H9 (cell line): ENCODE measurements at regions not wholly inside any gene's neighbourhood (a gene's known extent, or its start where the extent isn't known, plus 50 kb on each side); places are given as distances from the start of the nearest gene placed in this dataset.

Source experiments
- DNase-seq: peaks from one replicate; pipeline ENCODE4 v3.0.0-alpha.2; 2017
- H2AFZ ChIP-seq: one replicate; pipeline ENCODE4 v1.6.1; 2013; ENCODE audit warnings: mild to moderate bottlenecking, low read length, control low read depth, moderate library complexity
- H2AK5ac ChIP-seq: 2 replicates; pipeline ENCODE4 v1.6.1; 2013; ENCODE audit warnings: low read length, control low read depth, mixed read lengths; ENCODE audit not compliant: insufficient read length
- H2BK120ac ChIP-seq: one replicate; pipeline ENCODE4 v1.6.1; 2013; ENCODE audit warnings: low read depth, mild to moderate bottlenecking, low read length, control low read depth, inconsistent platforms; ENCODE audit not compliant: poor library complexity, severe bottlenecking
- H2BK12ac ChIP-seq: 2 replicates; pipeline ENCODE4 v1.6.1; 2013; ENCODE audit warnings: low read length, control low read depth, mixed read lengths, low read depth; ENCODE audit not compliant: insufficient read length
- H2BK15ac ChIP-seq: 2 replicates; pipeline ENCODE4 v1.6.1; 2013; ENCODE audit warnings: low read depth, low read length, control low read depth
- H2BK20ac ChIP-seq: one replicate; pipeline ENCODE4 v1.6.1; 2013; ENCODE audit warnings: low read depth, mild to moderate bottlenecking, low read length, control low read depth, inconsistent platforms; ENCODE audit not compliant: poor library complexity, severe bottlenecking
- H2BK5ac ChIP-seq: 2 replicates; pipeline ENCODE4 v1.6.1; 2013; ENCODE audit warnings: low read length, control low read depth, mixed read lengths; ENCODE audit not compliant: insufficient read length
- H3K14ac ChIP-seq: 2 replicates; pipeline ENCODE4 v1.6.1; 2013; ENCODE audit warnings: low read length, control low read depth; ENCODE audit not compliant: insufficient read depth
- H3K18ac ChIP-seq: 2 replicates; pipeline ENCODE4 v1.6.1; 2013; ENCODE audit warnings: low read depth, mild to moderate bottlenecking, mixed read lengths, low read length, control low read depth; ENCODE audit not compliant: insufficient read length
- H3K23ac ChIP-seq: 2 replicates; pipeline ENCODE4 v1.6.1; 2013; ENCODE audit warnings: low read length, control low read depth, mixed read lengths, low read depth; ENCODE audit not compliant: insufficient read length
- H3K23me2 ChIP-seq: 2 replicates; pipeline ENCODE4 v1.6.1; 2013; ENCODE audit warnings: low read depth, mild to moderate bottlenecking, mixed read lengths, low read length, control low read depth; ENCODE audit not compliant: insufficient read length, poor library complexity, severe bottlenecking
- H3K27ac ChIP-seq: 2 replicates; pipeline ENCODE4 v1.5.1; 2013; ENCODE audit warnings: low read length, control low read depth, mixed read lengths, low read depth; ENCODE audit not compliant: insufficient read length
- H3K27me3 ChIP-seq: 2 replicates; pipeline ENCODE4 v1.6.1; 2013; ENCODE audit warnings: low read length, control low read depth, inconsistent platforms; ENCODE audit not compliant: insufficient read depth
- H3K4ac ChIP-seq: 2 replicates; pipeline ENCODE4 v1.6.1; 2013; ENCODE audit warnings: low read depth, mild to moderate bottlenecking, control low read depth, inconsistent platforms, low read length, moderate library complexity
- H3K4me1 ChIP-seq: 2 replicates; pipeline ENCODE4 v1.6.1; 2013; ENCODE audit warnings: low read length, control low read depth, inconsistent platforms; ENCODE audit not compliant: insufficient read depth
- H3K4me2 ChIP-seq: 2 replicates; pipeline ENCODE4 v1.6.1; 2013; ENCODE audit warnings: low read length, control low read depth, mixed read lengths; ENCODE audit not compliant: insufficient read length, insufficient read depth
- H3K56ac ChIP-seq: 2 replicates; pipeline ENCODE4 v1.6.1; 2013; ENCODE audit warnings: low read depth, mild to moderate bottlenecking, mixed read lengths, low read length, control low read depth; ENCODE audit not compliant: insufficient read length
- H3K79me1 ChIP-seq: 2 replicates; pipeline ENCODE4 v1.6.1; 2013; ENCODE audit warnings: low read depth, mild to moderate bottlenecking, moderate library complexity, low read length, control low read depth, inconsistent platforms; ENCODE audit not compliant: insufficient read depth, poor library complexity, severe bottlenecking
- H3K79me2 ChIP-seq: 2 replicates; pipeline ENCODE4 v1.6.1; 2013; ENCODE audit warnings: low read length, control low read depth, inconsistent platforms; ENCODE audit not compliant: insufficient read depth
- H3K9ac ChIP-seq: 2 replicates; pipeline ENCODE4 v1.6.1; 2013; ENCODE audit warnings: low read length, control low read depth, mixed read lengths; ENCODE audit not compliant: insufficient read length; ENCODE audit errors: extremely low read depth
- H3K9me3 ChIP-seq: one replicate; pipeline ENCODE4 v1.6.1; 2013; ENCODE audit warnings: low read depth, low read length, inconsistent platforms; ENCODE audit not compliant: control insufficient read depth
- H3T11ph ChIP-seq: one replicate; pipeline ENCODE4 v1.6.1; 2013; ENCODE audit warnings: mild to moderate bottlenecking, low read length, control low read depth, inconsistent platforms
- H4K20me1 ChIP-seq: one replicate; pipeline ENCODE4 v1.6.1; 2013; ENCODE audit not compliant: control insufficient read depth, insufficient read length, insufficient read depth
- H4K5ac ChIP-seq: 2 replicates; pipeline ENCODE4 v1.6.1; 2013; ENCODE audit warnings: low read depth, mild to moderate bottlenecking, mixed read lengths, low read length, control low read depth; ENCODE audit not compliant: insufficient read length
- H4K8ac ChIP-seq: replicated peaks from 2 replicates; pipeline ENCODE4 v1.6.1; 2013; ENCODE audit warnings: low read length, control low read depth, mixed read lengths, low read depth; ENCODE audit not compliant: insufficient read length
- H4K91ac ChIP-seq: 2 replicates; pipeline ENCODE4 v1.6.1; 2013; ENCODE audit warnings: low read depth, mild to moderate bottlenecking, moderate library complexity, mixed read lengths, low read length, control low read depth; ENCODE audit not compliant: insufficient read length
- H3K27ac Mint-ChIP-seq, 3 experiments: 2 replicates in 2 of 3; 3 replicates in 1 of 3; pipeline ENCODE4 v1.8.0; 2020 to 2021; ENCODE audit warnings: mixed read lengths in 3 of 3, mild to moderate bottlenecking in 1 of 3, moderate library complexity in 1 of 3
- H3K27me3 Mint-ChIP-seq: 2 replicates; pipeline ENCODE4 v1.8.0; 2021; ENCODE audit warnings: low read depth, mild to moderate bottlenecking, moderate library complexity, mixed read lengths
- H3K36me3 Mint-ChIP-seq, 3 experiments: 2 replicates in 2 of 3; 3 replicates in 1 of 3; pipeline ENCODE4 v1.8.0; 2020 to 2021; ENCODE audit warnings: low read depth in 3 of 3, mixed read lengths in 3 of 3; ENCODE audit not compliant: insufficient read depth in 1 of 3
- H3K4me1 Mint-ChIP-seq, 2 experiments: 2 replicates each; pipeline ENCODE4 v1.8.0; 2020; ENCODE audit warnings: mixed read lengths in 2 of 2
- H3K4me3 Mint-ChIP-seq, 2 experiments: 2 replicates in 1 of 2; 3 replicates in 1 of 2; pipeline ENCODE4 v1.8.0; 2020 to 2021; ENCODE audit warnings: mild to moderate bottlenecking in 2 of 2, mixed read lengths in 2 of 2, moderate library complexity in 1 of 2
- H3K9me3 Mint-ChIP-seq, 2 experiments: 2 replicates in 1 of 2; 3 replicates in 1 of 2; pipeline ENCODE4 v1.8.0; 2020; ENCODE audit warnings: mild to moderate bottlenecking in 2 of 2, mixed read lengths in 2 of 2, moderate library complexity in 1 of 2
- WGBS: extraction: QIAGEN DNeasy Blood & Tissue Kit; methylation state at CpG from one replicate; pipeline ENCODE4 v1.1.7; 2013; ENCODE audit warnings: missing lambda C conversion rate, low lambda C conversion rate, mixed read lengths; ENCODE audit not compliant: insufficient read length; ENCODE audit errors: extremely low coverage; 5-methylcytosine and 5-hydroxymethylcytosine counted together
- TF ChIP-seq, protein P1 (sequence below): fragments of 200-600 bp; sonication (generic); conservative IDR thresholded peaks from 3 replicates; pipeline ENCODE4 v1.8.0; 2021; ENCODE audit warnings: antibody characterized with exemption, mild to moderate bottlenecking

DNA sequence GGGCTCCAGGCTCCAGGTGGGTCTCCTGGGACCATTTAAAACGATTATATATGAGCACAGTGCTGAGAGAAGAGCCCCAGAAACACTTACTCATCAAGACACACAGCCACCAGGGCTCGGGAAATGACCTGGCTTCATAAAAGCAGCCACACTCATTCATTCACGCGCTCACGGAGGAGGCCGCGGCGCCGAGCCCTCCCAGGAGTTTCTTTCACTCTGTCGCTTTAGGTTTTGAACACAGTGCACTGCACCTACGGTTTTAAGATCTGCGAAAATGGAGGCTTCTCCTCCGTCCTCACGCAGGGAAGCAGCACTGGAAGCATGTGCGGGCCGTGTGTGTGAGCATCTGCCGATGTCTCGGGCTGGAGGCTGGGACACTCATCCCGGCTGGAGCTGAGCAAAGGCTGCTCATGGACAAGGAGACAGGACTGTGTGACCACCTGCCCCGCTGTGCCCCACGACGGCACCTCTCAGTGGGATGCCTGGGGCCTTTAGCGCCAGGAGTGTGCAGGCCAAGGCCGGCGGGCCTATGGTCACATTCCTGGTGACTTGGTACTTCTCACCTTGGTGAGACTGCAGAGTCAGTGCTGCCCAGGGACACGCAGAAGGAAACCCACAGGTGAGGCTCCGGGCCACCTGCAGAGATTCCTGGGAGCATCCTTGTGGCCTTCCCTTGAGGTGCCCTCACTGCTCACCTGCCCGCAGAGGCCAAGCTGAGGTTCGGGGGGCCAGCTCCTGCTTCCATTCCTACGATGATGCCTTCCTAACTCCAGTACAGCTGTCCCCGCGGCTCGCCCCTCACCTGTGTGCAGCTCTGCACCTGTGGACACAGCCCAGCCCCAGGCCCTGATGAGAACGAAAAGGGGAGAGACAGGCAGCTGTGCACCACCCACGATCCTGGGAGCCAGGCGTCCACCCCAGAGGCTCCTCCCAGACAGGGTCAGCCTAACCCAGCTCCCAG, 872.0 kb downstream of the BRD1 start:
- H3K56ac ChIP-seq = no peak overlapping the region
- no peak overlapping the region for H2BK12ac ChIP-seq
- H3K18ac ChIP-seq = no peak overlapping the region
- Mint-ChIP-seq H3K4me1 (peaks cover 0 to 3% of the 10 kb centered on the region in 2 experiments; a peak in 3 of 4 replicates), H3K9me3 (no peaks in the 10 kb centered on the region; a peak in 3 of 5 replicates), H3K4me3 (no peak overlapping the region), H3K27ac (peak overlapping the region in 1 of 3 experiments; percentile 86; a peak in 1 of 7 replicates), H3K36me3 (no peaks in the 10 kb centered on the region), H3K27me3 (peaks cover 27% of the 10 kb centered on the region)
- H3K23me2 ChIP-seq = no peaks in the 10 kb centered on the region
- H3K4me2 ChIP-seq = no peak overlapping the region
- no peak overlapping the region for H3K9ac ChIP-seq
- no peak overlapping the region for H3T11ph ChIP-seq
- no peak overlapping the region for H4K91ac ChIP-seq
- H4K20me1 ChIP-seq = no peaks in the 10 kb centered on the region
- no peak overlapping the region for H2AK5ac ChIP-seq
- no peak overlapping the region for H2BK120ac ChIP-seq
- no peak overlapping the region for H3K23ac ChIP-seq
- no peak overlapping the region for H4K8ac ChIP-seq
- no peak overlapping the region for H2BK20ac ChIP-seq
- no peak overlapping the region for H2BK5ac ChIP-seq
- H3K4me1 ChIP-seq = no peaks in the 10 kb centered on the region
- no peak overlapping the region for H4K5ac ChIP-seq
- H2BK15ac ChIP-seq = no peak overlapping the region
- H3K27me3 ChIP-seq = no peaks in the 10 kb centered on the region
- no peak overlapping the region for H3K14ac ChIP-seq
- no peak overlapping the region for H3K4ac ChIP-seq
- H3K79me1 ChIP-seq = no peaks in the 10 kb centered on the region
- no peak overlapping the region for H2AFZ ChIP-seq
- TF ChIP-seq, protein P1, sequence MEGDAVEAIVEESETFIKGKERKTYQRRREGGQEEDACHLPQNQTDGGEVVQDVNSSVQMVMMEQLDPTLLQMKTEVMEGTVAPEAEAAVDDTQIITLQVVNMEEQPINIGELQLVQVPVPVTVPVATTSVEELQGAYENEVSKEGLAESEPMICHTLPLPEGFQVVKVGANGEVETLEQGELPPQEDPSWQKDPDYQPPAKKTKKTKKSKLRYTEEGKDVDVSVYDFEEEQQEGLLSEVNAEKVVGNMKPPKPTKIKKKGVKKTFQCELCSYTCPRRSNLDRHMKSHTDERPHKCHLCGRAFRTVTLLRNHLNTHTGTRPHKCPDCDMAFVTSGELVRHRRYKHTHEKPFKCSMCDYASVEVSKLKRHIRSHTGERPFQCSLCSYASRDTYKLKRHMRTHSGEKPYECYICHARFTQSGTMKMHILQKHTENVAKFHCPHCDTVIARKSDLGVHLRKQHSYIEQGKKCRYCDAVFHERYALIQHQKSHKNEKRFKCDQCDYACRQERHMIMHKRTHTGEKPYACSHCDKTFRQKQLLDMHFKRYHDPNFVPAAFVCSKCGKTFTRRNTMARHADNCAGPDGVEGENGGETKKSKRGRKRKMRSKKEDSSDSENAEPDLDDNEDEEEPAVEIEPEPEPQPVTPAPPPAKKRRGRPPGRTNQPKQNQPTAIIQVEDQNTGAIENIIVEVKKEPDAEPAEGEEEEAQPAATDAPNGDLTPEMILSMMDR = no peak
- no CpG with 5 or more reads among the region's 36 CpGs for WGBS
- peak; percentile 14 for DNase-seq
- H3K79me2 ChIP-seq = no peaks in the 10 kb centered on the region
- H3K9me3 ChIP-seq = no peaks in the 10 kb centered on the region
- H3K27ac ChIP-seq = no peak overlapping the region
